Smooth muscle cell (in vitro differentiated cells): ENCODE measurements at regions not wholly inside any gene's neighbourhood (a gene's known extent, or its start where the extent isn't known, plus 50 kb on each side); places are given as distances from the start of the nearest gene placed in this dataset.

Experiments used
- DNase-seq: peaks from one replicate; lab custom pipeline; 2025; ENCODE audit not compliant: unreplicated experiment; lab: John Stamatoyannopoulos, UW
- H2AFZ ChIP-seq: fragments of 200-600 bp; sonication (generic); 2 replicates; pipeline ENCODE4 v1.6.0; 2016; ENCODE audit warnings: antibody characterized with exemption, low read depth, mild to moderate bottlenecking
- H3F3A ChIP-seq: fragments of 200-600 bp; sonication (generic); 2 replicates; pipeline ENCODE4 v1.6.0; 2017; ENCODE audit warnings: antibody characterized with exemption, low read depth
- H3K27ac ChIP-seq: fragments of 200-600 bp; sonication (generic); 2 replicates; pipeline ENCODE4 v1.5.1; 2016; ENCODE audit warnings: low read depth, mild to moderate bottlenecking
- H3K27me3 ChIP-seq: fragments of 200-600 bp; sonication (generic); 2 replicates; pipeline ENCODE4 v1.6.1; 2016; ENCODE audit warnings: low read depth, mild to moderate bottlenecking
- H3K36me3 ChIP-seq: fragments of 200-600 bp; sonication (generic); 2 replicates; pipeline ENCODE4 v1.5.1; 2016; ENCODE audit warnings: low read depth
- H3K4me1 ChIP-seq: fragments of 200-600 bp; sonication (generic); 2 replicates; pipeline ENCODE4 v1.5.1; 2016; ENCODE audit warnings: low read depth
- H3K4me2 ChIP-seq: fragments of 200-600 bp; sonication (generic); 2 replicates; pipeline ENCODE4 v1.6.0; 2016; ENCODE audit warnings: mild to moderate bottlenecking
- H3K4me3 ChIP-seq: fragments of 200-600 bp; sonication (generic); 2 replicates; pipeline ENCODE4 v1.5.1; 2016; ENCODE audit warnings: mild to moderate bottlenecking
- H3K79me2 ChIP-seq: fragments of 200-600 bp; sonication (generic); 2 replicates; pipeline ENCODE4 v1.6.0; 2016; ENCODE audit warnings: low read depth, mild to moderate bottlenecking
- H3K9ac ChIP-seq: fragments of 200-600 bp; sonication (generic); 2 replicates; pipeline ENCODE4 v1.6.0; 2016; ENCODE audit warnings: low read depth
- H3K9me3 ChIP-seq: fragments of 200-600 bp; sonication (generic); replicated peaks from 2 replicates; pipeline ENCODE4 v1.5.1; 2016; ENCODE audit warnings: low read depth
- H4K20me1 ChIP-seq: fragments of 200-600 bp; sonication (generic); 2 replicates; pipeline ENCODE4 v1.6.0; 2016; ENCODE audit warnings: low read depth
- CTCF ChIP-seq: fragments of 200-600 bp; sonication (generic); IDR thresholded peaks from 2 replicates; pipeline ENCODE4 v1.5.1; 2017; ENCODE audit warnings: borderline replicate concordance, mild to moderate bottlenecking, antibody characterized with exemption; ENCODE audit not compliant: insufficient read depth, poor library complexity, severe bottlenecking
- WGBS: methylation state at CpG from one replicate; pipeline ENCODE4 v1.1.7; 2016; ENCODE audit warnings: low lambda C conversion rate; 5-methylcytosine and 5-hydroxymethylcytosine counted together

- Histone ChIP-seq H3K27me3 (no peaks in the 10 kb centered on the region), H3K27ac (no peak overlapping the region), H3K9ac (no peak overlapping the region), H2AFZ (peak overlapping the region; percentile 63), H3K4me3 (no peak overlapping the region), H3K4me2 (no peak overlapping the region), H3K9me3 (no peaks in the 10 kb centered on the region), H4K20me1 (no peaks in the 10 kb centered on the region), H3K79me2 (no peaks in the 10 kb centered on the region), H3F3A (no peaks in the 10 kb centered on the region), H3K4me1 (no peaks in the 10 kb centered on the region), H3K36me3 (no peaks in the 10 kb centered on the region)
- TF ChIP-seq CTCF = no peak
- WGBS = 96% methylated on average over 2 of the region's 2 CpGs
- DNase-seq = no peak
These were observed 259.1 kb downstream of the SLC6A15 start for GRCh38 chr12:84653482-84653881.

GRCh38 chr12:84648425-84648824 is 264.2 kb downstream of the SLC6A15 start:
- Histone ChIP-seq H3K9me3 (no peaks in the 10 kb centered on the region), H2AFZ (no peak overlapping the region), H3F3A (no peaks in the 10 kb centered on the region), H3K9ac (no peak overlapping the region), H3K4me2 (no peak overlapping the region), H4K20me1 (no peaks in the 10 kb centered on the region), H3K27me3 (no peaks in the 10 kb centered on the region), H3K79me2 (no peaks in the 10 kb centered on the region), H3K4me1 (no peaks in the 10 kb centered on the region), H3K27ac (no peak overlapping the region), H3K4me3 (no peak overlapping the region), H3K36me3 (no peaks in the 10 kb centered on the region)
- no peak for TF ChIP-seq CTCF
- no peak for DNase-seq

- Histone ChIP-seq H3K27ac (no peak overlapping the region), H3K9ac (no peak overlapping the region), H3K9me3 (no peaks in the 10 kb centered on the region), H3K4me2 (no peak overlapping the region), H3K4me1 (no peaks in the 10 kb centered on the region), H3K36me3 (no peaks in the 10 kb centered on the region), H2AFZ (peak overlapping the region; percentile 40), H3K4me3 (no peak overlapping the region), H3K27me3 (no peaks in the 10 kb centered on the region), H3K79me2 (no peaks in the 10 kb centered on the region), H3F3A (no peaks in the 10 kb centered on the region), H4K20me1 (no peaks in the 10 kb centered on the region)
- 93% methylated on average over 2 of the region's 2 CpGs for WGBS
- DNase-seq = no peak
- TF ChIP-seq CTCF = no peak
These were observed 267.7 kb downstream of the SLC6A15 start for GRCh38 chr12:84644908-84645307.

- Histone ChIP-seq H2AFZ (no peak overlapping the region), H3K9me3 (no peaks in the 10 kb centered on the region), H4K20me1 (no peaks in the 10 kb centered on the region), H3K4me2 (no peak overlapping the region), H3K4me1 (no peaks in the 10 kb centered on the region), H3K9ac (no peak overlapping the region), H3K79me2 (no peaks in the 10 kb centered on the region), H3K36me3 (no peaks in the 10 kb centered on the region), H3K27me3 (no peaks in the 10 kb centered on the region), H3K4me3 (no peak overlapping the region), H3F3A (no peaks in the 10 kb centered on the region), H3K27ac (no peak overlapping the region)
- TF ChIP-seq CTCF = no peak
- 100% methylated on average over 1 of the region's 1 CpG for WGBS
- no peak for DNase-seq
These were observed 268.6 kb downstream of the SLC6A15 start for GRCh38 chr12:84643993-84644392.
